GM12878 (cell line): ENCODE measurements at regions not wholly inside any gene's neighbourhood (a gene's known extent, or its start where the extent isn't known, plus 50 kb on each side); places are given as distances from the start of the nearest gene placed in this dataset.

Experiments used
- ATF2 ChIP-seq: IDR thresholded peaks from 2 replicates; pipeline ENCODE4 v1.6.1; 2012; ENCODE audit warnings: low read length, inconsistent platforms
- CHD4 ChIP-seq: fragments of 200-600 bp; sonication (generic); IDR thresholded peaks from 2 replicates; pipeline ENCODE4 v1.6.1; 2016; ENCODE audit warnings: mild to moderate bottlenecking
- JUNB ChIP-seq: IDR thresholded peaks from 2 replicates; pipeline ENCODE4 v1.6.1; 2016; ENCODE audit warnings: antibody characterized with exemption, mild to moderate bottlenecking
- MXI1 ChIP-seq: fragments of 150-350 bp; IDR thresholded peaks from 2 replicates; pipeline ENCODE4 v1.6.1; 2011; ENCODE audit warnings: low read depth, mild to moderate bottlenecking, inconsistent platforms, low read length, improper control_type of control experiment
- NR2C2 ChIP-seq: IDR thresholded peaks from 2 replicates; pipeline ENCODE4 v1.6.1; 2011; ENCODE audit warnings: borderline replicate concordance, low read depth; ENCODE audit not compliant: control insufficient read depth, insufficient read length
- POLR2A ChIP-seq: IDR thresholded peaks from 2 replicates; pipeline ENCODE4 v1.6.1; 2011; ENCODE audit warnings: low read depth, mild to moderate bottlenecking, low read length
- POLR2AphosphoS5 ChIP-seq: IDR thresholded peaks from 2 replicates; pipeline ENCODE4 v1.6.1; 2011; ENCODE audit warnings: mild to moderate bottlenecking, low read length, inconsistent platforms
- SP1 ChIP-seq: IDR thresholded peaks from one replicate; pipeline ENCODE4 v1.6.1; 2011; ENCODE audit warnings: low read depth, low read length
- TARDBP ChIP-seq: IDR thresholded peaks from 2 replicates; pipeline ENCODE4 v1.6.1; 2016; ENCODE audit warnings: borderline replicate concordance
- TCF12 ChIP-seq: IDR thresholded peaks from 2 replicates; pipeline ENCODE4 v1.6.1; 2011; ENCODE audit warnings: low read depth, mild to moderate bottlenecking, low read length
- TF ChIP-seq, protein P1 (sequence below), 3 experiments: IDR thresholded peaks in 2 of 3; conservative IDR thresholded peaks in 1 of 3; 2 replicates each; pipeline ENCODE4 v1.5.1; 2011; ENCODE audit warnings: low read depth in 3 of 3, low read length in 3 of 3, mild to moderate bottlenecking in 3 of 3, control low read depth in 2 of 3, moderate library complexity in 2 of 3, inconsistent platforms in 1 of 3, mixed read lengths in 1 of 3; ENCODE audit not compliant: control insufficient read depth in 2 of 3, insufficient read depth in 1 of 3; ENCODE audit errors: extremely low read depth in 1 of 3

GRCh38 chr4:132333724-132334047, 815.4 kb upstream of the PCDH10 start:
- no peak for TF ChIP-seq TCF12
- no peak for TF ChIP-seq ATF2
- TF ChIP-seq, protein P1, sequence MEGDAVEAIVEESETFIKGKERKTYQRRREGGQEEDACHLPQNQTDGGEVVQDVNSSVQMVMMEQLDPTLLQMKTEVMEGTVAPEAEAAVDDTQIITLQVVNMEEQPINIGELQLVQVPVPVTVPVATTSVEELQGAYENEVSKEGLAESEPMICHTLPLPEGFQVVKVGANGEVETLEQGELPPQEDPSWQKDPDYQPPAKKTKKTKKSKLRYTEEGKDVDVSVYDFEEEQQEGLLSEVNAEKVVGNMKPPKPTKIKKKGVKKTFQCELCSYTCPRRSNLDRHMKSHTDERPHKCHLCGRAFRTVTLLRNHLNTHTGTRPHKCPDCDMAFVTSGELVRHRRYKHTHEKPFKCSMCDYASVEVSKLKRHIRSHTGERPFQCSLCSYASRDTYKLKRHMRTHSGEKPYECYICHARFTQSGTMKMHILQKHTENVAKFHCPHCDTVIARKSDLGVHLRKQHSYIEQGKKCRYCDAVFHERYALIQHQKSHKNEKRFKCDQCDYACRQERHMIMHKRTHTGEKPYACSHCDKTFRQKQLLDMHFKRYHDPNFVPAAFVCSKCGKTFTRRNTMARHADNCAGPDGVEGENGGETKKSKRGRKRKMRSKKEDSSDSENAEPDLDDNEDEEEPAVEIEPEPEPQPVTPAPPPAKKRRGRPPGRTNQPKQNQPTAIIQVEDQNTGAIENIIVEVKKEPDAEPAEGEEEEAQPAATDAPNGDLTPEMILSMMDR (IDR thresholded peaks at IDR 0.05 in 2 of 3, conservative IDR thresholded peaks at IDR 0.05 in 1 of 3; ENCODE audit: control insufficient read depth in 2 of 3, extremely low read depth in 1 of 3, insufficient read depth in 1 of 3, low read depth in 3 of 3, low read length in 3 of 3): no peak
- TF ChIP-seq JUNB: no peak
- no peak for TF ChIP-seq MXI1
- no peak for TF ChIP-seq POLR2AphosphoS5
- TF ChIP-seq POLR2A: no peak
- no peak for TF ChIP-seq NR2C2
- TF ChIP-seq SP1: no peak
- no peak for TF ChIP-seq TARDBP
- TF ChIP-seq CHD4: no peak
